IMR-90 (cell line): ENCODE measurements at regions not wholly inside any gene's neighbourhood (a gene's known extent, or its start where the extent isn't known, plus 50 kb on each side); places are given as distances from the start of the nearest gene placed in this dataset.

ENCODE experiments used
- ATAC-seq: fragments of 200-7000 bp; cut with Tn5 transposase; 2 replicates; pipeline ENCODE4 v1.9.1; 2020; ENCODE audit warnings: low read depth, mild to moderate bottlenecking, moderate library complexity
- BruUV-seq: library from RNA; stranded (reverse); fragments of 400-500 nt; replicated peaks from 2 replicates; lab custom pipeline; 2021; lab: Mats Ljungman, UMichigan
- CTCF ChIA-PET: fragments of 300-600 bp; formaldehyde crosslinking; extraction: SDS; loops from one replicate; lab custom pipeline; 2021; ENCODE audit warnings: antibody characterized with exemption; lab: Yijun Ruan, JAX
- POLR2A ChIA-PET: fragments of 300-600 bp; sonication (Branson Sonifier 250); formaldehyde crosslinking; loops from one replicate; lab custom pipeline; 2022; ENCODE audit warnings: antibody characterized with exemption; ENCODE audit not compliant: unreplicated experiment; lab: Charles Lee
- DNase-seq: peaks from one replicate; pipeline ENCODE4 v3.0.0; 2013
- H2AFZ ChIP-seq: replicated peaks from 2 replicates; pipeline ENCODE3; 2013; ENCODE audit warnings: low read length, mild to moderate bottlenecking; ENCODE audit not compliant: poor library complexity
- H2AK5ac ChIP-seq: 2 replicates; pipeline ENCODE4 v1.6.1; 2013; ENCODE audit warnings: low read depth, low read length, inconsistent platforms
- H2AK9ac ChIP-seq: replicated peaks from 2 replicates; pipeline ENCODE3; 2013; ENCODE audit warnings: mild to moderate bottlenecking, low read depth, low read length, moderate library complexity; ENCODE audit not compliant: poor library complexity
- H2BK120ac ChIP-seq: 2 replicates; pipeline ENCODE4 v1.6.1; 2013; ENCODE audit warnings: low read depth, low read length, inconsistent platforms
- H2BK15ac ChIP-seq: 3 replicates; pipeline ENCODE4 v1.6.1; 2013; ENCODE audit warnings: low read depth, low read length, inconsistent platforms
- H2BK20ac ChIP-seq: 2 replicates; pipeline ENCODE4 v1.6.1; 2013; ENCODE audit warnings: low read depth, mild to moderate bottlenecking, inconsistent platforms, low read length, moderate library complexity
- H2BK5ac ChIP-seq: 2 replicates; pipeline ENCODE4 v1.6.1; 2013; ENCODE audit warnings: mild to moderate bottlenecking, low read depth, low read length, inconsistent platforms; ENCODE audit not compliant: poor library complexity, severe bottlenecking
- H3K14ac ChIP-seq: replicated peaks from 2 replicates; pipeline ENCODE4 v1.6.1; 2013; ENCODE audit warnings: low read depth, low read length, inconsistent platforms
- H3K18ac ChIP-seq: 2 replicates; pipeline ENCODE4 v1.6.1; 2013; ENCODE audit warnings: low read depth, low read length, control low read depth
- H3K23ac ChIP-seq: 2 replicates; pipeline ENCODE4 v1.6.1; 2013; ENCODE audit warnings: low read depth, low read length, inconsistent platforms
- H3K27ac ChIP-seq: 2 replicates; pipeline ENCODE4 v1.5.1; 2013; ENCODE audit warnings: mild to moderate bottlenecking, control low read depth, low read length; ENCODE audit not compliant: insufficient read depth
- H3K27me3 ChIP-seq: 2 replicates; pipeline ENCODE4 v1.6.1; 2013; ENCODE audit warnings: low read length; ENCODE audit not compliant: control insufficient read depth, insufficient read depth
- H3K36me3 ChIP-seq: 2 replicates; pipeline ENCODE4 v1.6.1; 2013; ENCODE audit warnings: low read length, mixed read lengths; ENCODE audit not compliant: control insufficient read depth, insufficient read depth
- H3K4ac ChIP-seq: 2 replicates; pipeline ENCODE4 v1.6.1; 2013; ENCODE audit warnings: low read depth, low read length, inconsistent platforms
- H3K4me1 ChIP-seq: 2 replicates; pipeline ENCODE4 v1.6.1; 2013; ENCODE audit warnings: low read length, mixed read lengths; ENCODE audit not compliant: control insufficient read depth, insufficient read depth
- H3K4me2 ChIP-seq: 2 replicates; pipeline ENCODE4 v1.6.1; 2013; ENCODE audit warnings: low read depth, mild to moderate bottlenecking, control low read depth, low read length, moderate library complexity
- H3K4me3 ChIP-seq: 2 replicates; pipeline ENCODE4 v1.5.1; 2013; ENCODE audit warnings: low read depth, mild to moderate bottlenecking, control low read depth, low read length, moderate library complexity; ENCODE audit not compliant: insufficient read depth
- H3K56ac ChIP-seq: 2 replicates; pipeline ENCODE4 v1.6.1; 2013; ENCODE audit warnings: low read length, inconsistent platforms; ENCODE audit not compliant: insufficient read depth; ENCODE audit errors: extremely low read depth
- H3K79me1 ChIP-seq, 2 experiments: 2 replicates each; pipeline ENCODE4 v1.6.1; 2013; ENCODE audit warnings: low read length in 2 of 2, inconsistent platforms in 1 of 2, low read depth in 1 of 2
- H3K9ac ChIP-seq: 2 replicates; pipeline ENCODE4 v1.6.1; 2013; ENCODE audit warnings: low read depth, low read length, control low read depth
- H3K9me1 ChIP-seq: 2 replicates; pipeline ENCODE4 v1.6.1; 2013; ENCODE audit warnings: low read length, inconsistent platforms; ENCODE audit not compliant: insufficient read depth
- H3K9me3 ChIP-seq: 2 replicates; pipeline ENCODE4 v1.6.1; 2013; ENCODE audit warnings: low read length; ENCODE audit not compliant: control insufficient read depth, insufficient read depth
- H4K20me1 ChIP-seq: 2 replicates; pipeline ENCODE4 v1.6.1; 2013; ENCODE audit warnings: low read length, inconsistent platforms; ENCODE audit not compliant: insufficient read depth
- H4K5ac ChIP-seq: 2 replicates; pipeline ENCODE4 v1.6.1; 2013; ENCODE audit warnings: mild to moderate bottlenecking, low read depth, low read length, control low read depth
- H4K8ac ChIP-seq, 2 experiments: 2 replicates each; pipeline ENCODE4 v1.6.1; 2013; ENCODE audit warnings: low read depth in 2 of 2, low read length in 2 of 2, control low read depth in 1 of 2, inconsistent platforms in 1 of 2
- H4K91ac ChIP-seq: 2 replicates; pipeline ENCODE4 v1.6.1; 2013; ENCODE audit warnings: low read depth, low read length, inconsistent platforms; ENCODE audit not compliant: insufficient read depth
- CHD1 ChIP-seq: IDR thresholded peaks from 2 replicates; pipeline ENCODE4 v1.6.1; 2012; ENCODE audit warnings: low read depth, low read length, improper control_type of control experiment
- FOS ChIP-seq: fragments of 150-350 bp; IDR thresholded peaks from 2 replicates; pipeline ENCODE4 v1.6.1; 2016; ENCODE audit warnings: low read depth, low read length
- RAD21 ChIP-seq: IDR thresholded peaks from 2 replicates; pipeline ENCODE4 v1.6.1; 2012; ENCODE audit warnings: low read length, improper control_type of control experiment
- RCOR1 ChIP-seq: IDR thresholded peaks from 2 replicates; pipeline ENCODE4 v1.6.1; 2012; ENCODE audit warnings: mild to moderate bottlenecking, low read length, improper control_type of control experiment; ENCODE audit not compliant: insufficient replicate concordance
- RFX5 ChIP-seq: IDR thresholded peaks from 2 replicates; pipeline ENCODE4 v1.8.0; 2012; ENCODE audit warnings: low read depth, mild to moderate bottlenecking, low read length, moderate library complexity
- WGBS, 2 experiments: methylation state at CpG; one replicate each; pipeline versions ENCODE4 v1.1.5 to v1.1.7; 2013; ENCODE audit warnings: missing lambda C conversion rate in 2 of 2; ENCODE audit not compliant: insufficient read length in 1 of 2; ENCODE audit errors: extremely low coverage in 2 of 2; 5-methylcytosine and 5-hydroxymethylcytosine counted together
- dilution Hi-C: fragments of 300-500 bp; cut with HindIII; formaldehyde crosslinking; loops from one replicate; pipeline ENCODE4 v1.14.3; 2018; ENCODE audit warnings: low sequenced_read_pairs; ENCODE audit not compliant: unreplicated experiment
- in situ Hi-C: fragments of 300-500 bp; cut with MboI; formaldehyde crosslinking; loops from 3 replicates; pipeline ENCODE4 v1.14.3; 2019; ENCODE audit warnings: low sequenced_read_pairs, inconsistent platforms, mixed read lengths
- intact Hi-C: fragments of 100-400 bp; cut with micrococcal nuclease; formaldehyde crosslinking; loops from 2 replicates; pipeline ENCODE4 v1.10.0; 2022

DNA sequence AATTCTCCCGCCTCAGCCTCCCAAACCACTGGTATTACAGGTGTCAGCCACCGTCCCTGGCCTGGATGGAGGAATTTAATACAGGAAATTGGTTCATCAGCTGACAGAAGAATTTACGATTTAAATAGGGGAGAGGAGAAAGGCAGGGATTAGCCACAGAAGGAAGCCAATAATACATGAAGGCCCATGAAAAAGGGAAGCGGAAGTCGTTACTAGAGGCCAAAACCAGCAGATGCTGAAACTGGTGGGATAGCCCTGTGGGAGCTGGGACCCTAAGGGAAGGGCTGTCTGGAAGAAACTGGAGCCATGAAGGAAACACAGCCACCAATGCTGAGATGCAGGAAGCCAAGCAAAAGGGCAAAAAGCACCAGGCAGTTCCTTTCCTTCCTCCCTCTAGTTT is 163.7 kb upstream of the RMP24 start:
- H4K91ac ChIP-seq = no peak overlapping the region
- H3K4ac ChIP-seq = no peak overlapping the region
- H2BK120ac ChIP-seq = no peak overlapping the region
- H2BK5ac ChIP-seq = no peak overlapping the region
- intact Hi-C loops (no loop called here), in situ Hi-C loops (no loop called here), dilution Hi-C loops (no loop called here)
- H3K4me3 ChIP-seq = no peak overlapping the region
- H4K20me1 ChIP-seq = no peaks in the 10 kb centered on the region
- H3K9ac ChIP-seq = no peak overlapping the region
- H3K23ac ChIP-seq = no peak overlapping the region
- H3K27me3 ChIP-seq = no peaks in the 10 kb centered on the region
- H3K4me1 ChIP-seq = no peaks in the 10 kb centered on the region
- TF ChIP-seq RFX5 = no peak
- TF ChIP-seq RCOR1 = no peak
- TF ChIP-seq RAD21 = no peak
- TF ChIP-seq CHD1 = no peak
- TF ChIP-seq FOS = no peak
- DNase-seq (no peak), ATAC-seq (no peak)
- no peak overlapping the region for H3K56ac ChIP-seq
- H3K14ac ChIP-seq = no peak overlapping the region
- H3K18ac ChIP-seq = no peak overlapping the region
- no peaks in the 10 kb centered on the region for H3K36me3 ChIP-seq
- no peak overlapping the region for H3K27ac ChIP-seq
- no TSS peak for BruUV-seq
- H3K4me2 ChIP-seq = no peak overlapping the region
- H2BK20ac ChIP-seq = no peak overlapping the region
- H2AFZ ChIP-seq = no peak overlapping the region
- H3K9me1 ChIP-seq = no peaks in the 10 kb centered on the region
- no peaks in the 10 kb centered on the region for H3K79me1 ChIP-seq
- no peak overlapping the region for H2AK5ac ChIP-seq
- no peak overlapping the region for H4K8ac ChIP-seq
- no peak overlapping the region for H4K5ac ChIP-seq
- ChIA-PET CTCF (no interaction called here), POLR2A (no interaction called here)
- no peak overlapping the region for H2BK15ac ChIP-seq
- H3K9me3 ChIP-seq = no peaks in the 10 kb centered on the region
- 60% methylated on average over 2 of the region's 5 CpGs; no CpG with 5 or more reads in 1 of the 2 experiments for WGBS, 2 experiments
- H2AK9ac ChIP-seq = no peak overlapping the region
